ENCODE measurements at regions not wholly inside any gene's neighbourhood (a gene's known extent, or its start where the extent isn't known, plus 50 kb on each side); places are given as distances from the start of the nearest gene placed in this dataset.

GRCh38 chr6:159440911-159441703 is 251.9 kb downstream of the SOD2 start:
- no peak for TF ChIP-seq CTCF (IDR thresholded peaks at IDR 0.05)

DNA sequence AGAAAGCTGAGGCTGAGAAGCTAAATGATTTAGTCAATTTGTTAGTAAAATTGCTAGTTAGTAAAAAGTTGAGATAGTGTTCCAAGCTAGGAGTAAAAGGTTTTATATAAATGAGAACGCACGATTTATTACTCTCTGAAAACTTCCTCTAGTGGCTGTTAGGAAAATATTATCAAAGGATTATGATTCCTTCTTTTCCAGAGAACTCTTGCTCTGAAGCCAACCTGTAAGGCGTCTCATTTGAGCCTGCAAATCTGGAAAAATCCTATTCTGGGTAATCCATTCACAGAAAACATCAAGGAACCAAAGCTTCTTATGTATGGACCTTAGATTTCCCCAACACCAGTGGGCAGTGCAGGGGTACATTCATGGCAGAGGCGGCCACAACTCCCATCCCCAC is 252.7 kb downstream of the SOD2 start:
- TF ChIP-seq CTCF (IDR thresholded peaks at IDR 0.05) = no peak

DNA sequence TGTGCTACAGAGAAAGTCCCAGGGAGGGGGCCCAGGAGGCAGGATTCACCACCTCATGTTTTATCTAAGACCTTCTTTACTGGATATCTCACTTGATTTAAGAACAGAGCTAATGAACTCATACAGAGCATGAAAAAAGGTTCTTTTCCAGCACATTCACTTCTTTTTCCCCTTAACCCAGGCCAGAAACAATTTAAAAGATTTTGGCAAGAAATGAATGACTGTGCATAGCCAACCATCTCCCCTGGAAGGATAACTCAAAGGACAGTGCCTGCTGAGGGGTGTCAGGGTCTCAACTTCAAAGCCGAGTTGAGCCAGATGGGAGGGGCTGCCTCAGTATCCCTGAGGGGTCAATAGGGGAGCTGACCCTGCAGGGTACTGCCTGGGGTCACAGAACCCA is 253.4 kb downstream of the SOD2 start:
- TF ChIP-seq CTCF (IDR thresholded peaks at IDR 0.05) = no peak

- no peak for TF ChIP-seq CTCF (IDR thresholded peaks at IDR 0.05)
These were observed 254.9 kb downstream of the SOD2 start for GRCh38 chr6:159438106-159438505.

DNA sequence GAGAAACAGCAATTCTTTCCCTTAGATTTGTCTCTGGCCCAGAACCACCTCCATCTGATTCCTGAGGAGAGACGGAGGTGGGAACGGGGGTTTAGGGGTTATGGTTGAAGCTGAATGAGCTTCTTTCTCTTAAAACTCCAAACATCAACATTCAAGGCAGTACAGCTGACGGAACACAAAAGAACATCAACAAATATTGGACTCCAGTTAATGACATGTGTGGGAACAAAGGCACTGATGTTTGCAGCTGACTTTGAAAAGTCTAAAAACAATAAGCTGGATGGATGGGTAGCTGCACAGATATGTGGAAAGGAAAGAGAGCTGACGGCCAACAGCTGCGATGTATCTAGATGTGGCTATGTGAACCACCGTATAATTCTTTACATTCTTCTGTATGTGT is 256.5 kb downstream of the SOD2 start:
- TF ChIP-seq CTCF (IDR thresholded peaks at IDR 0.05) = no peak

- TF ChIP-seq CTCF (IDR thresholded peaks at IDR 0.05) = no peak
These were observed 257.3 kb downstream of the SOD2 start for GRCh38 chr6:159435701-159436100.

DNA sequence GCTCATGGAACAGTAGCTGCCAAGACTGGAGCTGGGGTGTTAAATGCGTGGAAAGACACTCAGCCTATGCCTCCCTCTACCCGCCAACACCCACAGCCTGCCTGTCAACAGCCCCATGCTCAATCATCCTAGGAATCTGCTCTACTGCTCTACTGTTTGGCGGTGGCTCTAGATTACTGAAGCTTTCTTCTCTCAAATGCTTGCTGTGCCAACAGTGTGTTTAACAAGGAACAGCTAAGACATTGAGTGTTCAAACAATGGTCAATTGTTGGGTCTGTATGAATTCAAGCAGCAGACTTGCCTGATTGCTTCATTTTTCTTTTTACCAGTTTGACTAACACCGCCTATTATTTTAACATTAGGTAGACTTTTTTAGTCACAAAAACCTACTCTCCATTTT is 258.6 kb downstream of the SOD2 start:
- no peak for TF ChIP-seq CTCF (IDR thresholded peaks at IDR 0.05)

DNA sequence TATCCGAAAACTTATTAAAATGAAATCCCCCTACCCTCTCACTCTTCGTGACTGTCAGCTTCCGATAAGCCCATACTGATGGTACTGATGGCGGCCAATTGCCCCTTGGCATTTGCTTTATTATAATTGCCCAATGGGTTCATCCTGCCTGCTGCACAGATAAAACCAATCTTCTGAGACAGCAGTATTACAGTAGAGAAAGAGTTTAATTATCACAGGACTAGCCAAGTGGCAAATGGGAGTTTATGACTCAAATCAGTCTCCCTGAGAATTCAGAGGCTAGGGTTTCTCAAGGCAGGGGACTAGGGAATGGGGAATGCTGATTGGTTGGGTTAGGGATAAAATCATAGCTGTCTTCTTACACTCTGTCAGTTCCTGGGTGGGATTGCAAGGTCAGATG is 259.5 kb downstream of the SOD2 start:
- TF ChIP-seq CTCF (IDR thresholded peaks at IDR 0.05) = no peak
